CD1c-positive myeloid dendritic cell (primary cell): ENCODE measurements at regions not wholly inside any gene's neighbourhood (a gene's known extent, or its start where the extent isn't known, plus 50 kb on each side); places are given as distances from the start of the nearest gene placed in this dataset.

ENCODE experiments used
- DNase-seq: peaks from one replicate; pipeline ENCODE4 v3.0.0-alpha.2; 2016; ENCODE audit errors: extremely low spot score

GRCh38 chr13:99123101-99124045 is 77.3 kb upstream of the UBAC2 start:
- DNase-seq: no peak

- no peak for DNase-seq
Measured at GRCh38 chr13:99124046-99124400, 76.6 kb upstream of the UBAC2 start.

GRCh38 chr13:99124794-99125316 is 75.8 kb upstream of the UBAC2 start:
- DNase-seq: peak; percentile 19

GRCh38 chr13:99125326-99125915 is 75.2 kb upstream of the UBAC2 start:
- no peak for DNase-seq

GRCh38 chr13:99126821-99127220 is 73.8 kb upstream of the UBAC2 start:
- DNase-seq: no peak

GRCh38 chr13:99129050-99129449 is 71.6 kb upstream of the UBAC2 start:
- no peak for DNase-seq

- DNase-seq: no peak
Measured at GRCh38 chr13:99129951-99130350, 70.7 kb upstream of the UBAC2 start.

GRCh38 chr13:99131410-99131809 is 69.2 kb upstream of the UBAC2 start:
- DNase-seq: no peak

GRCh38 chr13:99132295-99132835 is 68.3 kb upstream of the UBAC2 start:
- DNase-seq: no peak

- no peak for DNase-seq
Measured at GRCh38 chr13:99133230-99133629, 67.4 kb upstream of the UBAC2 start.

- DNase-seq: no peak
Measured at GRCh38 chr13:99133848-99134247, 66.8 kb upstream of the UBAC2 start.

- DNase-seq: no peak
Measured at GRCh38 chr13:99135591-99135990, 65.1 kb upstream of the UBAC2 start.

- DNase-seq: no peak
Measured at GRCh38 chr13:99136427-99136954, 64.2 kb upstream of the UBAC2 start.

- DNase-seq: no peak
Measured at GRCh38 chr13:99140831-99141230, 59.8 kb upstream of the UBAC2 start.

- no peak for DNase-seq
Measured at GRCh38 chr13:99143904-99144303, 56.8 kb upstream of the UBAC2 start.

- DNase-seq: peak; percentile 62
Measured at GRCh38 chr13:99144306-99144705, 56.3 kb upstream of the UBAC2 start.

GRCh38 chr13:99145461-99145860 is 55.2 kb upstream of the UBAC2 start:
- no peak for DNase-seq

- no peak for DNase-seq
Measured at GRCh38 chr13:99150575-99151361, 49.9 kb upstream of the UBAC2 start.
